Left ventricle myocardium inferior (tissue), 1 donor: ENCODE measurements at regions not wholly inside any gene's neighbourhood (a gene's known extent, or its start where the extent isn't known, plus 50 kb on each side); places are given as distances from the start of the nearest gene placed in this dataset.

Source experiments
- DNase-seq: peaks from one replicate; pipeline ENCODE4 v3.0.0-alpha.2; 2020
- H3K27ac ChIP-seq: fragments of 200-600 bp; replicated peaks from 2 replicates; pipeline ENCODE4 v1.8.0; 2021
- H3K27me3 ChIP-seq: fragments of 200-600 bp; 2 replicates; pipeline ENCODE4 v1.8.0; 2021; ENCODE audit warnings: low read depth
- H3K36me3 ChIP-seq: fragments of 200-600 bp; 2 replicates; pipeline ENCODE4 v1.8.0; 2021
- H3K4me1 ChIP-seq: fragments of 200-600 bp; 2 replicates; pipeline ENCODE4 v1.8.0; 2021
- H3K4me3 ChIP-seq: fragments of 200-600 bp; 2 replicates; pipeline ENCODE4 v1.8.0; 2021; ENCODE audit warnings: mild to moderate bottlenecking, moderate library complexity
- H3K9me3 ChIP-seq: fragments of 200-600 bp; replicated peaks from 2 replicates; pipeline ENCODE4 v1.8.0; 2021
- CTCF ChIP-seq: fragments of 200-600 bp; IDR thresholded peaks from 2 replicates; pipeline ENCODE4 v1.8.0; 2021; ENCODE audit warnings: antibody characterized with exemption, mild to moderate bottlenecking, borderline replicate concordance
- intact Hi-C: fragments of 100-400 bp; cut with micrococcal nuclease; formaldehyde crosslinking; loops from one replicate; pipeline ENCODE4 v1.11.0; 2022
- donor health status: DM: no; HTN: yes; CAD: no; lungs with severe emphysema.

- H3K36me3 ChIP-seq, result no peaks in the 10 kb centered on the region
- no peak for DNase-seq
- no peak for TF ChIP-seq CTCF
- no peak overlapping the region for H3K4me3 ChIP-seq
- H3K4me1 ChIP-seq, result no peaks in the 10 kb centered on the region
- intact Hi-C loops, result no loop called here
- H3K27me3 ChIP-seq, result peaks cover 6% of the 10 kb centered on the region
- no peaks in the 10 kb centered on the region for H3K9me3 ChIP-seq
- no peak overlapping the region for H3K27ac ChIP-seq
These were observed 244.8 kb upstream of the POU3F2 start for GRCh38 chr6:98589536-98589935.

GRCh38 chr6:98590136-98590681 lies 244.2 kb upstream of the POU3F2 start:
- DNase-seq, result no peak
- no peaks in the 10 kb centered on the region for H3K9me3 ChIP-seq
- TF ChIP-seq CTCF, result no peak
- H3K4me1 ChIP-seq, result no peaks in the 10 kb centered on the region
- no peaks in the 10 kb centered on the region for H3K36me3 ChIP-seq
- peaks cover 6% of the 10 kb centered on the region for H3K27me3 ChIP-seq
- no peak overlapping the region for H3K4me3 ChIP-seq
- no peak overlapping the region for H3K27ac ChIP-seq
- intact Hi-C loops, result no loop called here

- no peak for DNase-seq
- TF ChIP-seq CTCF, result no peak
- Histone ChIP-seq H3K4me3 (no peak overlapping the region), H3K27ac (no peak overlapping the region), H3K27me3 (peaks cover 6% of the 10 kb centered on the region), H3K9me3 (no peaks in the 10 kb centered on the region), H3K36me3 (no peaks in the 10 kb centered on the region), H3K4me1 (no peaks in the 10 kb centered on the region)
- intact Hi-C loops, result no loop called here
These were observed 243.4 kb upstream of the POU3F2 start for GRCh38 chr6:98590997-98591396.

- Histone ChIP-seq H3K36me3 (no peaks in the 10 kb centered on the region), H3K4me3 (no peak overlapping the region), H3K4me1 (no peaks in the 10 kb centered on the region), H3K27me3 (no peaks in the 10 kb centered on the region), H3K9me3 (no peaks in the 10 kb centered on the region), H3K27ac (no peak overlapping the region)
- no peak for DNase-seq
- intact Hi-C loops, result no loop called here
- no peak for TF ChIP-seq CTCF
These were observed 240.7 kb upstream of the POU3F2 start for GRCh38 chr6:98593676-98594075.

GRCh38 chr6:98601716-98602115 lies 232.7 kb upstream of the POU3F2 start:
- Histone ChIP-seq H3K27ac (no peak overlapping the region), H3K4me3 (no peak overlapping the region), H3K27me3 (no peaks in the 10 kb centered on the region), H3K36me3 (no peaks in the 10 kb centered on the region), H3K9me3 (no peaks in the 10 kb centered on the region), H3K4me1 (no peaks in the 10 kb centered on the region)
- no peak for DNase-seq
- intact Hi-C loops, result no loop called here
- no peak for TF ChIP-seq CTCF
